HG03442 (cell line): ENCODE measurements at regions not wholly inside any gene's neighbourhood (a gene's known extent, or its start where the extent isn't known, plus 50 kb on each side); places are given as distances from the start of the nearest gene placed in this dataset.

Experiments
- ATAC-seq: cut with Tn5 transposase; IDR thresholded peaks from one replicate; pipeline ENCODE4 v1.9.1; 2021; ENCODE audit warnings: mild to moderate bottlenecking, moderate library complexity; ENCODE audit not compliant: unreplicated experiment

DNA sequence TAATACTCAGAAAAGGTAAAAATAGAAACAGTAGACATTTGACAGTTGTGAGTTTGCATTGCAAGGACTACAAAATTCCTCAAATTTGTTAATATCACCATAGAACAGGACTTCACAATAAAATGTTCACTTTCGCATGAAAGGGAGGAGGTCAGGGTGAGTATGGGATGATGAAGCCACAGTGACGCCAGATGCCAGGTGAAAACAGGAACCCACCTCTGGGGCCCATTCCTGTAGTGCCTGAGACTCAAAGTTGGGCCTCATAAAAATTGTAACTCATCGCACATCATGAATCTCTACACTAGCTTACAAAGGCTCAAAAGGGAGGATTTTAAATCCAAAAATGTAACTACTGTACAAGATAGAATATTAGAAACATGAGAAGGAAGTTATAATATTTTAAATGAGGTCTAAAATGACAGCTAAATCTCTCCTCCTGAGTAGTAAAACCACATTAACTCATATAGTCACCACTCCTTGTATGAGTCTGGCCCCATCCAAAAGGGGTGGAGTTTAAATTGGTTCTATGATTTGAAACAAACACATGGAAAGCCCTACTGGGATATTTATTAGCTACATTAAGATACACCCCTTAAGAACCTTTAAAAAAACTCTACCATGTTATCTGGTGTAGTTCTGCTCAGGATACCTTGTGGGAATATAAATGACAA, 93.7 kb downstream of the ETS2 start:
- ATAC-seq: no peak

DNA sequence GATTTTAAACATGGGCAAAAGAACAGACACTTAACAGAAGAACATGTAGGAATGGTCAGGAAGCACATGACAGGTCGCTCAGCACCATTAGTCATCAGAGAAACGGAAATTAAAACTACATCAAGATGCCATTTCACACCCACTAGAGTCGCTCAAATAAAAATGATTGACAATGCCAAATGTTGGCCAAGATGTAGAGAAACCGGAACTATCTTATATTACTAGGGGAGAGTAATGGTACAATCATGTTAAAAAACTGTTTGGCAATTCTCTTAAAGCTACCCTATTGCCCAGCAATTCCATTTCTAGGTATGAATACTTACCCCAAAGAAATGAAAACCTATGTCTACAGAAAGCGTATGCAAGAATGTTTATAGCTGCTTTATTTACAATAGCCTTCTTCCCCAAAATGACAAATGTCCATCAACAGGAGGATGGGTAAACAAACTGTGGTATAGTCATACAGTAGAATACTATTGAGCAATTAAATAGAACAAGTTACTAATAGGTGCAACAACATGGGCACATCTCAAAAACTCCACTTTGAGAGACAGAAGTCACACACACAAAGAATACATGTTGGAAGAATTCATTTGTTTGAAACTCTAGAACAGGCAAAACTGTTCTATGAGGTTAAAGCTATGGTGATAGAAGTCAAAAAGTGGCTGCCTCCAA, 92.8 kb downstream of the ETS2 start:
- ATAC-seq: no peak

DNA sequence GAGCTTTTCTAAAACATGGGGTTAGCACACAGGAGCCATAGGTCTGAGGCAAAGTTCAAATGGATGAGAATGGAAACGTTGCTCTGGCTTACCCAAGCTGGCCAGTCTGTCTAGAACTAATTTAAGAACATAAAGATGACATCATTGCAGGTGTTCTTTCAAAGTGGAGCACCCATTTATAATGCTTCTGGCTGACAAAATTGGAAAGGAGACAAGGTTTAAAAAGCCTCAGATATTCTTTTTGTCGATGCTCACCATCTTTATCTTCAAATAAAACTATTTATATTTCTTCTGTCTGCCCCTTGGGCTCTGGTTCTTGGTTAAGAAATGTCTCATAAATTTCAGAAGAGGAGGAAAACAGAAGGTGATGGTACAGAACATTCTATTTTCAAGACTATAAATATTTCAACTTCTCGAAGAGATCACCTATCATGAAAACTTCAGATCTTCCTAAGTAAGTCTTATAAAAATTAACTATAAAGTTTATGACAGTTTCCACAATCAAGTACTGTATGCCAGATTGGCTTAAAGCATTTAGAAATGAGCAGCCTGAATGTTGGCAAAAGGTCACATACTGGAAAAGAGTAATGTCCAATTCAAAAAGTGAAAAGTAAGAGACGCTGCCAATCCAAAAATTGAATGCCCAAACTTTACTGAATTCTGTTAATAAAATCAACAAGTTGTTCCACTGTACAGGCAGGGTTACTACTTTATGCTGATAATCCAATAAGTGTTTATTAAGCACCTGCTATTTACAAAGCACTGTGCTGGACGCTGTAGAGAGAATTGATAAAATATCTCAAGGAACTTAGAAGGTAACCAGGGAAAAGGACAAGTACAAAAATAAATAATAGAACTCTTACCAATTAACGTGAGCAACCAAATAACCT, 92.0 kb downstream of the ETS2 start:
- no peak for ATAC-seq

DNA sequence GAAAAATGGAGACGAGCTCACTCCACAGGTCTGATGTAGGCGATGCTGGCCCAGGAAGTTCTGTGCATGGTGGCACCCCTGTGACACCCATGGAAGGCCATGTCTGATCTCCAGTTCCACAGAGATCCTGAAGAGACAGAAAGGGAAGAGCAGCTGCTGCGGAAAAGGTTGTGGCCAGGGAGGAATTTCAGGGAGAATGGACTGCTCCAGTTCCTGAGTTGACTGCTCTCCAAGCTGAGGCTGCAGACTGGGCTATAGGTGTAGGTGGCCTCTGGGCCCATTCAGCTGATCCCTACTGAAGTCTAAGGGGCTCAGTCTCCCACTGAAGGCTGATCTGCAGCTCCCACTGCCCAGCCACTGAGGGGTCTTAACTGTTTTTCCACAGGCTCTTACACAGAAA, 89.2 kb downstream of the ETS2 start:
- ATAC-seq: no peak

DNA sequence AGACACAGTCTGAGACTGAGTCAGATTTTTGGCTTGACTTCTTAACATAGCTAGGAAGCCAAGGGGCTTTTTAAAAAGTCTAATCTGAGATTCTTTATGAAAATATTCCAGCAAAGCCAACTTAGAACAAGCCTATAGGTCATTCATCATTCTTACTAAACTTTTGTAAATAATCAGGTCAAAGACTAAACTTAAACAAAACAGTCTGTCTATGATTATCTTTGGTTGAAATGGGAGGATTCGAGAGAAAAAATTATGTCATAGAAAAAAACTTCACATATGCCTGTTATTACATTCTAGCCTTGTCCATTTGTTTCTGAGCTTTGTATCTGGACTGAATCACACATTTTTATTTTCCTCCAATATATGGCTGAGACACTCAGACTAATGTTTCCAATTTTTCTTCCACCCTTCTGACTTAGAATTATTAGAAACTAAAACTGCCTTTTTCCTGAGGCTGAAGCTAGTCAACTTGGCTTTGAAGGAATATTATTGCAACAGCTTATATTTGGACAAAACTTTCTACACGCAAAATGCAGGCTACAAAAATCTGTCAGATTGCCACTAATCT, 83.3 kb downstream of the ETS2 start:
- no peak for ATAC-seq

DNA sequence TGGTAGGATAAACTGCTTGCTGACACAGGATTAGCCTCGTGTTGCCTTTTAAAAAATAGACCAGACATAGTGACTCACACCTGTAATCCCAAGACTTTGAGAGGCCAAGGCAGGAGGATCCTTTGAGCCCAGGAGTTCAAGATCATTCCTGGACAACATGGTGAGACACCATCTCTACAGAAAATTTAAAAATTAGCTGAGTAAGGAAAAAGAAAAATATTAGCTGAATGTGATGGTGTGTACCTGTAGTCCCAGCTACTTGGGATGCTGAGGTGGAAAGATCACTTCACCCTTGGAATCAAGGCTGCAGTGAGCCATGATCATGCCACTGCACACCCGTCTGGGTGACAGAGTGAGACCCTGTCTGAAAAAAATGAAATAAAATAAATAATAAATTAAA, 82.0 kb downstream of the ETS2 start:
- ATAC-seq: no peak

DNA sequence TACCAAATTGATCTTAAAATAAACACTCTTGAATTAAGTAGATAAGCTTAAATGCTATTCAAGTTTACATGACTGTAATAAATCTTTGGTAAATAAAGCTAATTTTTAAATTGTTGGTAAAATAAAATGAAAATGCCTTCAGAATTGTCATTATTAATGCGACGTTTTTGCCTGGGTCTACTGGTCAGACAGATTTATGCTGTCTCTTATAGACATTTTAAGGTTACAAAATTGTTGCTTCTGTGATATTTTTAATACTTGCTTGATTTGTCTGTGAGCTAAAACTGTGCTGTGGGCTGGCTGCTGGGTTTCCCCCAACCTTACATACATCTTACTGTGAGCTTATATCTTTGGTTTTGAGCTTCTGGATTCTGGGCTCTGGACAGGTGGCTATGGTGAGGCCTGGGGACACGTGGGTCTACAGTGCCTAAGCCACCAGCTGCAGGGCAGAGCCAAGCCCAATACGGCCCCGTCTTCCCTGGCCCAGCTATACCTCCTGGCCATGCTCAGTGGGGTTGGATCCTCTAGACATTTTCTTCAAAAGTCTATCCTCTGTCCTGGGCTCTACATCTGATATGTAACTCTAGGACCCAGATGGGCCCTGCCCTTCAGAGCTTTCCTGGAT, 81.4 kb downstream of the ETS2 start:
- no peak for ATAC-seq

DNA sequence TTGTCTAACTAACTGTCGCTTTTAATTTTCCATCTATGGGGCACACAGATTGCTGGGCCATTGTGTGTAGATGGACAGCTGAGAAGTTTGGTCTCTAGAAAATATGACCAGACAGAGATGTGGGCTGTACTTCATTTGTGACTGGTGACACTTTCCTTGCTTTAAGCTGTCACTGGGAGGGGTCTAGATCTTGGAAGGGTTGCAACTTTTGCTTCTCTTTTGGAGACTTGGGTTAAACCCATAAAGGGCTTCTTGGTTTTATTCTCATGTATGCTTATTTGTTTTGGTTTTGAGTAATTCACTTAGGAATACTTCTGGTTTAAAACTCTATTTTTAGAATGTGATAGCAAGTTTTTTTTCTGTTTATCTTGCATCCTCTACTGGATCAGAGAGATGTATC, 80.2 kb downstream of the ETS2 start:
- ATAC-seq: no peak

DNA sequence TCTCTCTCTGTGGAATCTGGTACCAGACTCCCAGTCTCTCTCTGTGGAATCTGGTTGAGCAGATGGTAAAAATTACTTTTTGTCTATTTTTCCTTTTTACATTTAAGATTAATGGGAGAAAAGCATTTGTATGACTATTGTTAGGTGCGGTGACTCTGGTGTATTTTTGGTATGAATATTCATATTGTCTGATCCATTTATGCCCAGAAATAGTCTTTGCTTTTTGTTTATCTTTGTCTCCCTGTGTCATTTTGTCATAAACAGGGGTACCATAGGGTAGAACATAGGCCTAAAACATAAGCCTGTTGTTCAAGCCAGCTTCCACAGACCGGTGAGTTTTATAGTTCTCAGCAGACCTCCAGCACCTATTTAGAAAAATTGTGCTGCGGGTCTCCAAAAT, 78.7 kb downstream of the ETS2 start:
- no peak for ATAC-seq

DNA sequence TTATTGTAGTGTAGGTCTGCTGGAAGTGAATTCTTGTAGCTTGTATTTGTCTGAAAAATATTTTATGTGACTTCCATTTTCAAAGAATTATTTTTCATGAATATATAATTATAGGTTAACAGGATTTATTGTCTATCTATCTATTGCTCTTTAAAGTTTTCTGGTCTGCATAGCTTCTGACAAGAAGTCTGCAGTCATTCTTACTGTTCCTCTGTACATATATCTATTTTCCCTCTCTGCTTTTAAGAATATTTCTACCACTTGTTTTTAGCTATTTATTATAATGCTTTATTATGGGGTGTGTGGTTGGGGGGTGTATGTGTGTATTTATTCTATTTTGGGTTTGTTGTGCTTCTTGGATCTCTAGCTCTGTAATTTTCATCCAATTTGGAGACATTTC, 77.4 kb downstream of the ETS2 start:
- ATAC-seq: no peak

DNA sequence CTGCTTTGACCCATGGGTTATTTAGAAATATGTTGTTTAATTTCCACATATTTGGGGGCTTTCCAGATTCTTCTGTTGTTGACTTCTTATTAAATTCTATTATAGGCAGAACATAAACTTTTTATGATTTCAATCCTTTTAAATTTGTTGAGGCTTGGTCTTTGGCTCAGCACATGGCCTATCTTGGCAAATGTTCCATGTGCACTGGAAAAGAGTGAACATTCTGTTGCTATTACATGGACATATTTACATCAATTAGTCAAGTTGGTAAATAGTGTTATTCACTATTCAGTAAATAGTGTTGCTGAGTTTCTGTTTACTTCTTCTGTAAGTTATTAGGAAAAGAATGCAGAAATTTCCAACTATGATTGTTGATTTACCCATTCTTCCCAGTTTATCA, 75.4 kb downstream of the ETS2 start:
- no peak for ATAC-seq

DNA sequence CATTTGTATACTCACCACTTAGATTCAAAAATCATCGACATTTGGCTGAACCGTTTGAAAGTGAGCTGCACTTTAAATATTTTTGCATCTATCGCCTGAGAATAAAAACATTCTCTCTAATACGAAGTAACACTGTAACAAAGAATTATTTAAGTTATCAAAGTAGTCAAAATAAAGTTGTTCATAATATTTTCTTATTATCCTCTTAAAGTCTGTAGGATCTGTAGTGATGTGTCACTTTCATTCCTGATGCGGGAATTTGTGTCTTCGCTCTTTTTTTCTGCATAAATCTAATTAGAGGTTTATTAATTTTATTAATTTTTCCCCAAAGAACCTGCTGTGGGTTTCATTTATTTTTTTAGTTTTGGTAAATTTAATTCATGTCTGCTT, 74.8 kb downstream of the ETS2 start:
- no peak for ATAC-seq

DNA sequence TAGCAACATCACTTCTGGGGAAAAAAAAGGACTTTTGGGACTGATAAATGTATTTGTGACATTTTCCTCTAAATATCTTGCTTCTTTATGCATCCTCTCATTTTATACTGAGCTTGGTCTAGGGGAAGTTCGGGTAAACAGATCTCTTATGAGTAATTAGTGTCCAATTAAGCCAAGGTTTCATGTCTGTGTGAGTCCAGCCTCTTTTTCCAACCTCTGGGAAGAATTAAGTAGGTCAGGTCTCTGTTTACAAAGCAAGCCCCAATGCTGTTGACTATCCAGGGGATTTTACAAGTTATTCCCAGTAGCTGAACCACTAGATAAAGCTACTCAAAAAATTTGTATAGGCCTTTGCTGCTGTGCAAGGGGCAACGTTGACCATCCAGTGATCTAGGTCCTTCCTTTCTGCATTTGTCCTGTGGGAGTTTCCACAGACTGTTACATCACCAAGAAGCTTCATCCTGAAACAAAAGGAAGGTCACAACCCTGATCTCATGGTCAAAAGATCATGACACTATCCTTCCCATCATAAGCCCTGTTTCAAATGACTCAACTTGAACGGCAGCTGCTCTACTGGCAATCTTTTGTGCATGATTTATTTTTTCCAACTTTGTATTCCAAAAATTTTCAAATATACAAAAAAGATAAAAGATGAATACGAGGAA, 74.3 kb downstream of the ETS2 start:
- ATAC-seq: no peak

DNA sequence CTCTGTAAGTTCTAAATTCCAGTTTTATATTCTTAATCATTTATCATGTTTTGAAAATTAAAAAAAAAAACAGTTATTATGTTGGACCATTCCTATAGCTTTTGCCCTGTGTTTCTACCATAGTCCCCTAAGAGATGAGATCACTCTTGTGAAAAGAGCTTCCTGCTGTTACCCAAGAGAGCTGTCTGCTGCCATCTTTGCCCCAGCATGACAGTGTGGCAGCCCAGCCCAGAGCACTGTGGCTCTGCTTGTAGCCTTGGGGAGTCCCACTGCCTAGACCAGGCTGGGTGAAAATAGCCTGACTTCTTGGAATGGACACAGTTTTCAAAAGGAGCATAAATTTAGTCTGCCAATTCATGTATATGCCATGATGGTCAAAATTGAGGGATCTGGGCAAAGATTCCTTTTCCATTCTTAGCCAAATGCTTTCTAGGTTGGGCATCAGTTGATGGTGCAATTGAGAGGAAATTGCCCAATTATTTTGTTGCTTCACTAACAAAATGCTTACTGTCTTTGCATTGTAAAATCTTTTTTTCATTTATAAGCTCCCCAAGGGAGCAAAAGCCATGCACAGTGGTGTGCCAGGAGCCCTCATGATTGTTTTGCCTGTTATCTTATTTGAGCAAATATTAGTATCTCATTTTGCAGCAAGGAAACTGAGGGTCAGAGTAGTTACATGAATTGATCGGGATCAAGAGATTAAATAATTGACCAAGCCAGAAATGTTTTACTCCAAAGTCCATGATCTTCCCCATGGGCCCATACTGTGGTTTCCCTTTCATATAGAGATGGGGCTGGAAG, 72.8 kb downstream of the ETS2 start:
- ATAC-seq: no peak

DNA sequence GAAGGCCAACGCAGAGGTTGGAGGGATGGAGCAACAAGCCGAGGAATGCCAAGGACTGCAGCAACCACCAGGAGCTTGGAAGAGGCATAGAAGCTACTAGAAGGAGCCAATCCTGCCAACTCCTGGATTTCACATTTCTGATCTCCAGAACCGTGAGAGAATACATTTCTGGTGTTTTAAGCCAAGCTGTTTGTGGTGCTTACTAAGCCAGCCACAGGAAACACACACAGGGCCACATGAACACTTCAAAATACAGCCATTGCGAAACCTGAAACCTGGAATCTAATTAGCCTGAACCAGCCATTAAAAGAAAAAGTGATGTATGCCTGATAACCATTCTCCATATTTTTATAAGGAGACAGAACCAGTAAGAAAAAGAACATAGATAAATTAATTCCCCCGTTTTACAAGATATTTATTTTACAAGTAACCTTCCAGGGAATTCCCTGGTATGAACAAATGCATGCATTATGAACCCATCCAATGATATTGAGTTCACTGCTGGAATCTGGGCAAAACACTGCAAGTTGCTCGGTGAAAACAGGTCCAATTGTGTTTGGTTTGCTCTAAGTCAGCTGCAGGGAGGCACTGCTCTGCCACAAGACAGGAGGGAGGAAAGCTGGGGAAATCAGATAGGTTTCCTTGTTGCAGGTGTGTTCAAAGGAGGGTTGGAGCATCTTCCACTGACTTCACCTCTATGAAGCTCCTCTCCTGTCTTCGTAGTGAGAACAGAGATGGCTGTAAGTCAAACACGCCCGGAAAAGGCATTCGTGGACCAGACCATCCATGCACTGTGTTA, 70.2 kb downstream of the ETS2 start:
- no peak for ATAC-seq
